Right cardiac atrium (tissue), 5 donors: ENCODE measurements at regions not wholly inside any gene's neighbourhood (a gene's known extent, or its start where the extent isn't known, plus 50 kb on each side); places are given as distances from the start of the nearest gene placed in this dataset.
"Not testable (repeated sequence)": the region's sequence is repeated elsewhere in the genome, so short reads cannot be mapped to it uniquely, and the experiment has no call there.

Experiments used
- ATAC-seq, 2 donors: fragments of 200-7000 bp; cut with Tn5 transposase; one replicate each; pipeline versions ENCODE4 v1.8.0 to v1.9.1; 2020; ENCODE audit warnings: moderate library complexity in 2 of 2, mild to moderate bottlenecking in 1 of 2
- DNase-seq, 3 donors: peaks; one replicate each; pipeline ENCODE4 v3.0.0-alpha.2; 2020
- H3K27ac ChIP-seq: one replicate; pipeline ENCODE4 v1.5.1; 2013; ENCODE audit warnings: mild to moderate bottlenecking, low read length, control low read depth, moderate library complexity
- H3K27me3 ChIP-seq: one replicate; pipeline ENCODE4 v1.6.1; 2013; ENCODE audit not compliant: control insufficient read depth, insufficient read depth
- H3K4me1 ChIP-seq: one replicate; pipeline ENCODE4 v1.6.1; 2013; ENCODE audit warnings: low read length; ENCODE audit not compliant: control insufficient read depth, insufficient read depth
- H3K4me3 ChIP-seq: one replicate; pipeline ENCODE4 v1.5.1; 2013; ENCODE audit warnings: low read length, control low read depth
- H3K9me3 ChIP-seq: one replicate; pipeline ENCODE4 v1.6.1; 2013; ENCODE audit warnings: low read length; ENCODE audit not compliant: control insufficient read depth
- WGBS: extraction: QIAGEN DNeasy Blood & Tissue Kit; methylation state at CpG from one replicate; pipeline ENCODE4 v1.1.7; 2013; 5-methylcytosine and 5-hydroxymethylcytosine counted together
- intact Hi-C, 4 donors: fragments of 100-400 bp; cut with DNase I; formaldehyde crosslinking; loops; one replicate each; pipeline versions ENCODE4 v1.11.0 to v1.14.0; 2022 to 2023
- donor health status: healthy with polysubstance abuse.
- donor health status: DM: no; HTN: yes; CAD: no.
- donor health status: DM: no; HTN: no; CAD: no.
- donor health status: DM: no; HTN: yes; CAD: no; lungs with severe emphysema.
- donor health status: DM: yes; HTN: yes; CAD: no.

- ATAC-seq (no peak), DNase-seq (no peak)
- H3K9me3 ChIP-seq, result no peaks in the 10 kb centered on the region
- no peak overlapping the region for H3K4me3 ChIP-seq
- intact Hi-C loops, result no loop called here
- H3K4me1 ChIP-seq, result no peaks in the 10 kb centered on the region
- H3K27me3 ChIP-seq, result no peaks in the 10 kb centered on the region
- no peak overlapping the region for H3K27ac ChIP-seq
These were observed 129.9 kb upstream of the TSC22D2 start for GRCh38 chr3:150278195-150278594.

- Histone ChIP-seq H3K27ac (no peak overlapping the region), H3K27me3 (no peaks in the 10 kb centered on the region), H3K9me3 (no peaks in the 10 kb centered on the region), H3K4me1 (no peaks in the 10 kb centered on the region), H3K4me3 (no peak overlapping the region)
- ATAC-seq, result no peak
- DNase-seq, result no peak
- intact Hi-C loops, result no loop called here
These were observed 130.7 kb upstream of the TSC22D2 start for GRCh38 chr3:150277444-150277843.

DNA sequence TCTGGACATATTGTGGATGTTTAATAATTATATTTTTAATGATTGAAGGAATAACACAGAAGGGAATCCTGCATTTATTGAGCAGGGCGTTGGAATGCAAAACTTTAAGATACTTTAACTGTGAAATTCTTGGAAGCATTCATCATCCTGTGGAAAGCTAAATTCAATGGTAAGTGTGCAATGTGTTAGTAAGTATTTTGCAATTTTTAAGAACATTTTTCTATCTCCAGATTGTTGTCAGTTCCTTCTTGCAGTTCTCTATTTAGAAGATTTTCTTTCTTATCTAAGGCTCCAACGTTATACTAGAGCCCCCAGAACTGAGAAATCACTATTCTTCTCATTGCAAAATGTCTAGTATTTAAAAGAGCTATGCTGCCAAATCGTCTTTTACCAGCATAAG is 132.2 kb upstream of the TSC22D2 start:
- H3K4me3 ChIP-seq, result no peak overlapping the region

GRCh38 chr3:150274372-150274771 is 133.7 kb upstream of the TSC22D2 start:
- H3K9me3 ChIP-seq, result no peaks in the 10 kb centered on the region
- no peak overlapping the region for H3K4me3 ChIP-seq
- H3K4me1 ChIP-seq, result no peaks in the 10 kb centered on the region
- no peak for ATAC-seq
- no peak for DNase-seq
- no peaks in the 10 kb centered on the region for H3K27me3 ChIP-seq
- no peak overlapping the region for H3K27ac ChIP-seq
- 85% methylated on average over 3 of the region's 3 CpGs for WGBS
- intact Hi-C loops, result no loop called here

More for the DNA sequence above, 132.2 kb upstream of the TSC22D2 start:
- Histone ChIP-seq H3K27me3 (no peaks in the 10 kb centered on the region), H3K9me3 (no peaks in the 10 kb centered on the region), H3K4me1 (no peaks in the 10 kb centered on the region), H3K27ac (no peak overlapping the region)
- no peak for ATAC-seq
- WGBS, result 52% methylated on average over 3 of the region's 3 CpGs
- intact Hi-C loops, result no loop called here
- no peak for DNase-seq

GRCh38 chr3:150273396-150273795 is 134.7 kb upstream of the TSC22D2 start:
- H3K27ac ChIP-seq, result no peak overlapping the region
- H3K4me3 ChIP-seq, result no peak overlapping the region
- ATAC-seq (no peak), DNase-seq (no peak)
- no peaks in the 10 kb centered on the region for H3K27me3 ChIP-seq
- no peaks in the 10 kb centered on the region for H3K9me3 ChIP-seq
- H3K4me1 ChIP-seq, result no peaks in the 10 kb centered on the region
- intact Hi-C loops, result no loop called here
- 68% methylated on average over 2 of the region's 2 CpGs for WGBS

GRCh38 chr3:150271591-150271960 is 136.5 kb upstream of the TSC22D2 start:
- DNase-seq (no peak), ATAC-seq (no peak)
- Histone ChIP-seq H3K4me1 (no peaks in the 10 kb centered on the region), H3K9me3 (no peaks in the 10 kb centered on the region), H3K27me3 (no peaks in the 10 kb centered on the region), H3K4me3 (no peak overlapping the region), H3K27ac (no peak overlapping the region)
- intact Hi-C loops, result no loop called here

DNA sequence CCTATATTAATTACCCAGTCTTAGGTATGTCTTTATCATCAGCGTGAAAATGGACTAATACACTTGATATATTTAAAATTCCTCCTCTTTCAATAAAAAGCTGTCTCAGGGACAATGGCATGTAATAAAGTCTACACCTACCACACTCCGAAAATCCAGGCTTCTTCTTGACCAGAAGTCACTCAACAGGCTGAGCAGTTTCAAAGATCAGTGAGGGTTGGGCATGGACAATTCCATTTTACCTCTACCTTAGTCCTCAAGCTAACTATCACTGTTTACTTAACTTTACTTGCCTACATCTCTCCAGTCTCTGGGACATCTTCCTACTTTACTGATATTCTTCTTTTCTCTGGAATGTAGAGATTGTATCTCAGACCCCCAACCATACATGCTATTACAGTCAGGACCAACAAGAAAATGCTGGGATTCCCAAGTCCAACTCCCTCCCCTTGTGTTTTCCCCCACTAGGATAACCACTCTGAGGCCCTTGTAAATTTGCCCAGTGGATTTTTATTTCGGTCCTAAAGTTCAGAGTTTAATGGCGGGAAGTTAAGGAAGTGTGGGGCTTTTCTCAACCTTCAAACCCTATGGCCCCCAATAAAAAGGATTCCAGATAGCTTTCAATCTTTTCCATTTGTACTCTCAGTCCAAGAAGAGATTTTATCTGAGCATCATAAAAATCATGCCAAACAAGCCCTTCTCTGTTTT is 137.1 kb upstream of the TSC22D2 start:
- 89% methylated on average over 4 of the region's 4 CpGs for WGBS
- Histone ChIP-seq H3K9me3 (no peaks in the 10 kb centered on the region), H3K4me3 (no peak overlapping the region), H3K27me3 (no peaks in the 10 kb centered on the region), H3K27ac (no peak overlapping the region), H3K4me1 (no peaks in the 10 kb centered on the region)
- ATAC-seq, result no peak
- DNase-seq, result no peak
- intact Hi-C loops, result no loop called here

DNA sequence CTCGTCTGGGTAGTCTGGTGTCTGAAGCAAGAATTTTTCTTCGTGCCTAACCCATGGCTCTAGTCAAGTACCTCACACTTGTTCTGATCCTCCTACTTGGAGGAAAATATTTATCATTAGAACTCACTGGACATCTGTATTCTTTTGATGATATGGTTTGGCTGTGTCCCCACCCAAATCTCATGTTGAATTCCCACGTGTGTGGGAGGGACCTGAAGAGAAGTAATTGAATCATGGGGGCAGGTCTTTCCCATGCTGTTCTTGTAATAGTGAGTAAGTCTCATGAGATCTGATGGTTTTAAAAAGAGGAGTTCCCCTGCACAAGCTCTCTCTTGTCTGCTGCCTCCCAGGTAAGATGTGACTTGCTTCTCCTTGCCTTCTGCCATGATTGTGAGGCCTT is 137.7 kb upstream of the TSC22D2 start:
- H3K27ac ChIP-seq, H3K27me3 ChIP-seq, H3K9me3 ChIP-seq, DNase-seq, H3K4me1 ChIP-seq, ATAC-seq, H3K4me3 ChIP-seq, intact Hi-C loops: not testable (repeated sequence)
- WGBS, result 80% methylated on average over 3 of the region's 3 CpGs

DNA sequence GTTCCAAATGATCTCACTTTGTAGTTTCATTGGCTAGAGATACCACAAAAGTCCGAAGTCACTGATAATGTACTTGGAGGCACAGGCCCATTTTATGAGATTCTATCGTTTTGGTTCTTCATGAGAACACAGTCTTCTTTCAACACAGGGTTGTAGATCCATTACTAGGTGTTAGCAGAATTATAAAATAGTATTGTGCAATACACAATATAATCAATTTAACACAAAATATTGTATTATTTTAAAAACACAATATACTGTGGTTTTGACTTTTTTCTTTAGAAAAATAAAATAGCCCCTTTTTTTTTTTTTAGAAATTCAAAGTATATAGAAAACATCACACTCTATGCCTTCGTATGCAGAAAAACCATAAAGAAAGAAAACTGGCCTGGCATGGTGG is 138.6 kb upstream of the TSC22D2 start:
- ATAC-seq, result no peak
- DNase-seq, result no peak
- intact Hi-C loops, result no loop called here
- Histone ChIP-seq H3K27me3 (no peaks in the 10 kb centered on the region), H3K4me1 (no peaks in the 10 kb centered on the region), H3K27ac (no peak overlapping the region), H3K9me3 (no peaks in the 10 kb centered on the region), H3K4me3 (no peak overlapping the region)
- WGBS, result 59% methylated on average over 3 of the region's 3 CpGs

DNA sequence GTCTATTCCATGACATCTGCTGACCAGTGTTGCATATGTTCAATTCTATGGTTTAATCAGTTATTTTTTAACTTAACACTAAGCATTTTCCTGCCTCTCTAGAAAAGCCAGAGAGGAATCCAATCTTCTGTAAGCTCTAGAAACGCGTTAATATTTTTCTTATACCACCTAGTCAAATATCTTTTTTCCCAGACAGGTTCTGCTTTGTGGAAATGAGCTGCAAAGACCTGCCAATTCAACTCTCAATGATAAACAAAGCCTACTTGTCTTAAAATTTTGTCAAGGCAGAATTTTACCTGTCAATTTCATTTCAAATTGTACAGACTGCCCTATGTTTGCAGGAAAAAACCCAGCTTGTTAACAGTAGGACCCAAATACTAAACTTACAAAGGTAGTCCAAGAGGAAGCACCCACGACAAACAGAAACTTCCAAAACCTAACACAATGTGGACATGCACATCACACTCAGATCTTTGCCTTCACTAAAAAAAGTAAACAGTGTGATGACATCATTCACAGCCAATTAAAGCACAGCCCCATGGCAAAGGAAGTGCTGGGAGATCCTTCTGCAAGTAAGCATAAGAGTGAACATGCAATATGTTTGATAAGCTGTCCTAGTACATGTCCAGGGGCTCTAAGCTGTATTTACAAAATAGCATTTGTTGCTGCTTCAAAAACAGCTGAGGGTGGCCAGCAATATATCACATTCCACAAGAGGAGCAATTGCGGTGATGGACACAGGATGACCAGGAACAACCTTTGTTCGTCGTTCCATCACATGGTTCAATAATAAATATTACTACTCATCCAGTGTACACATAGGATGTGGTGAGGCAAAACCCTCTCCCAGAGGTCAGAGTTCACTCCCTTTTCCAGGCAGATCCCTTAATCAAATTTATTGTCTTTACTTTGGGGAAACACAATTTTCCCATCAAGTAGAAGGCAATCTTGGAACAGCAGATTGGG is 139.4 kb upstream of the TSC22D2 start:
- H3K4me1 ChIP-seq, result no peaks in the 10 kb centered on the region
- ATAC-seq (no peak), DNase-seq (no peak)
- WGBS, result 82% methylated on average over 6 of the region's 6 CpGs
- no peak overlapping the region for H3K4me3 ChIP-seq
- no peak overlapping the region for H3K27ac ChIP-seq
- intact Hi-C loops, result no loop called here
- H3K9me3 ChIP-seq, result no peaks in the 10 kb centered on the region
- no peaks in the 10 kb centered on the region for H3K27me3 ChIP-seq

- no peak for DNase-seq
- no peaks in the 10 kb centered on the region for H3K4me1 ChIP-seq
- WGBS, result 96% methylated on average over 2 of the region's 2 CpGs
- H3K27ac ChIP-seq, result no peak overlapping the region
- intact Hi-C loops, result no loop called here
- no peaks in the 10 kb centered on the region for H3K27me3 ChIP-seq
- no peaks in the 10 kb centered on the region for H3K9me3 ChIP-seq
- ATAC-seq, result no peak
- no peak overlapping the region for H3K4me3 ChIP-seq
These were observed 140.8 kb upstream of the TSC22D2 start for GRCh38 chr3:150267288-150267687.
